HT1080 (cell line): ENCODE measurements at regions not wholly inside any gene's neighbourhood (a gene's known extent, or its start where the extent isn't known, plus 50 kb on each side); places are given as distances from the start of the nearest gene placed in this dataset.
"Not testable (repeated sequence)": the region's sequence is repeated elsewhere in the genome, so short reads cannot be mapped to it uniquely, and the experiment has no call there.

Experiments
- DNase-seq: peaks from one replicate; pipeline ENCODE4 v3.0.0-alpha.2; 2015; ENCODE audit warnings: low read depth

- DNase-seq: no peak
Observed at GRCh38 chr4:125590158-125590557, 275.4 kb downstream of the FAT4 start.

DNA sequence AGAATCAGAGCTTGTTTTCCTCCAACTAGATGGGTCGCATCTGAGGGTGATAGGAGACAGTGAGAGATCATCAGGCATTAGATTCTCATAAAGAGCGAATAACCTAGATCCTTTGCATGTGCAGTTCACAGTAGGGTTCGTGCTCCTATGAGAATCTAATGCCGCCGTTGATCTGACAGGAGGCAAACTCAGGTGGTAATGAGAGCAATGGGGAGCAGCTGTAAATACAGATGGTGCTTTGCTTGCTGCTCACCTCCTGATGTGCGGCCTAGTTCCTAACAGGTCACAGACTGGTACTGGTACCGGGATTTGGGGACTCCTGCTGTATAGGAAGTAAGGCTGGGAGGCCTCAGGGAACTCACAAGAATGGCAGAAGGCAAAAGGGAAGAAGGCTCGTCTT lies 276.5 kb downstream of the FAT4 start:
- no peak for DNase-seq

DNA sequence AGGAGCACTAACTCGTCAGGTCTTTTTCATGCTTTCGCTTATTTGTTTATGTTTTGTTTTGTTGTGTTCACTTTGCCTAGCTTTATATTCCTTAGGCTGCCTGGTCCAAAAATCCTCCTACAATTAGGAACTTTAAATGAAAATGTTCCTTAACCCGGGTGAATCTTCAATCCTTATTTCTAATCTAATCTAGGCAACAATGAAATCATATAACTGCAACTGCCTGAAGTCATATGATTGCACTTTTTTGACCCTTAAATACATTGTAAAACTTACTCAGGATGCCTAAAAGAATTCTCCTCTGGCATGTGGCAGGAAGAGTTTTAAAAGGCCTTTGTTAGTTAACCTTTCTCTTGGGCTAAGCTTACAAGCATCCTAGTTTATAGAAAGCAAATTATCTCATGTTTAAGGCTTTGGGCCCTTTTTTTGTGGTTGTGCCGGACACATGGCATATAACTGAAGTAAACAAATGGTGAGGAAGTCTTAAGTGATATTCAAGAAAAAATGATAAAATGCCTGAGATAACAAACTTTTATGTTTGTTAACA lies 279.4 kb downstream of the FAT4 start:
- no peak for DNase-seq

- DNase-seq: not testable (repeated sequence)
Observed at GRCh38 chr4:125605926-125606325, 291.2 kb downstream of the FAT4 start.

- no peak for DNase-seq
Observed at GRCh38 chr4:125620066-125620860, 305.5 kb downstream of the FAT4 start.

GRCh38 chr4:125624951-125625350 lies 310.2 kb downstream of the FAT4 start:
- DNase-seq: no peak

- no peak for DNase-seq
Observed at GRCh38 chr4:125626946-125627345, 312.2 kb downstream of the FAT4 start.

DNA sequence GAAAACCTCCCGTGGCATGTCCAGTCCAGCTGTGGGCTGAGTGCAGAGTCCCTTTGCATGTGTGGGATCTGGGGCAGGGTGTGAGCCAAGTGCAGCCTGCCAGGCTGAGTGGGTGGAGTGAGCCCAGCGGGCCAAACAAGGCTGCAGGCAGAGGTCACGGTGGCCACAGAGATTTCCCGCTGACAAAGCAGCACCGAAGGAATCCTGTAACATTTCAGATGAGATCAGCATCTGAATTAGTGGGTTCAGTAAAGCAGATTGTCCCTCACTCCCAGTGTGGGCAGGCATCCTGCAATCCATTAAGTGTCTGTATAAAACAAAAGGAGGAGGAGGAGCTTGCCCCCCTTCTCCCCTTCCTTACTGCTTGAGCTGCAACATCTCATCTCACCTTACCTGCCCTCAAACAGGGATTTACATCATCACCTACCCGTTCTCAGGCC lies 324.4 kb downstream of the FAT4 start:
- peak; percentile 1 for DNase-seq

GRCh38 chr4:125641611-125642010 lies 326.9 kb downstream of the FAT4 start:
- DNase-seq: no peak

- DNase-seq: no peak
Observed at GRCh38 chr4:125642645-125643044, 327.9 kb downstream of the FAT4 start.

GRCh38 chr4:125649452-125649851 lies 334.7 kb downstream of the FAT4 start:
- no peak for DNase-seq

DNA sequence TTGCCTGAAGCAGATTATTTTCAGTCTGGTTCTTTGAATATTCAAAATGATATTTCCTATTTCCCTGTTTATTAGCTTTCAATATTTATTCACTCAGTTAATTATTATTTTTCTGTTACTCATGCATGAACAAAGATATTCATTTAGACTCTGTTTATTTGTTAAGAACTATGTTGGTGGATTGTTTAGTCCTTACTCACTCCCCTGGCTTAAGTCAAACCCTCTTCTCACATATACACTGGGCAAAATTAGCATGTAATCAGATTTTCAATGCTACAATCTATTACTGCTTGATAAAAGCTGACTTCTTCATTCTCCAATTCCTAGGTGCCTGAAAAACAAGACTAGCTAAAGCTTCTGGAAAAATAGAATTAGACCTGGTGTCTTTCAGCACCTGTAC lies 335.8 kb downstream of the FAT4 start:
- DNase-seq: no peak

- not testable (repeated sequence) for DNase-seq
Observed at GRCh38 chr4:125651707-125652357, 337.1 kb downstream of the FAT4 start.

- no peak for DNase-seq
Observed at GRCh38 chr4:125658773-125659172, 344.0 kb downstream of the FAT4 start.

GRCh38 chr4:125663896-125664767 lies 349.4 kb downstream of the FAT4 start:
- no peak for DNase-seq

DNA sequence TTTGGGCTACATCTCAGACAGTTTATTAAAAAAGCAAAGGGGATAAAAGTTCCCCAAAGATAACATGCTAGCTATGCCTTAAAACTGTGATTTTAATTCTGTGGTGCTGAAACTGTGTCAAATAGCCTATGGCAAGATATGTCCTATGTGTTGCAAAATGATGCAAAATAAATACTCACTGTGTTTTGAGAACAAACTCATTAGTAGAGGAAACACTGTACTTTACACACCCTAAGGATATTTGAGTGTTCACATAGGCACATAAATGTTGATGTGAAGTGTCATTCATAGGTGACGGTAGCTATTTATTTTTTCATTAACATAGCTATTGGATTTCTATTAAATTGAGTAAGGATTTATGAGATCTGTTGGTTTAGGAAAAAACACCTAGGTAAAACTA lies 351.9 kb downstream of the FAT4 start:
- DNase-seq: no peak

GRCh38 chr4:125676156-125676555 lies 361.4 kb downstream of the FAT4 start:
- no peak for DNase-seq

DNA sequence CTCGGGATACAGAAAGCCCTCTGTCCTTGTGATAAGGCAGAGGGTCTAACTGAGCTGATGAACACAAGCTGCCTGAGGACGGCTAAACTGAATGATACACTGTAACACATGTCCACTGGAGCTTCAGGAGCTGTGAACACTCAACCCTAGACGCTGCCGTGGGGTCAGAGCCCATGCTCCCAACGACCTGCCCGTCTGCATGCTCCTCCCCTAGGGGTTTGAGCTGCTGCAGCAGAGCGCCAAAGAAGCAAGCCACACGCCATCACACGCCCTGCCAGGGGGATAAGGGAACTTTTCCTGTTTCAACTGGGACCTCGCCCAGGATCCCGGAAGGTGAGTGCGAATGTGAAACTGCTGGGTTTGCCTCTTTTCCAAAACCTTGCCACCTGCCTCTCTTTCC lies 361.8 kb downstream of the FAT4 start:
- DNase-seq: no peak

GRCh38 chr4:125677665-125678307 lies 363.0 kb downstream of the FAT4 start:
- no peak for DNase-seq

DNA sequence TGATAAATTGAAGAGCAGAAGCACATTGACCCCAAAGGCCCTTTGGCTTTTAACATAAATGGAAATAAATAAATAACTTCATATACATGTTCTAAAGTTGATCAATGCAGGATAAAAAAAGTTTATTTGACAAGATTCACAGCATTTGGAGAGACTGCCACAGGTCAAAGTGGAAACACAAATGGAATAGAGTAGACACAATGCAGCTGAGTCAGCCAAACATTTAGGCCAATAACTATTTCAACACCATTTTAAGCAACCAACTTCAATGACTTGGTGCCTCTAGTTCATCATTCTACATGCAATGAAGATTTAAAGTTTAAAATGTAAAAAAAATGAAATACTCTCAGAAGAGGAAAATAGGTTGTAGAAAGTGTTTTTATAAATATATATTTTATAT lies 365.2 kb downstream of the FAT4 start:
- no peak for DNase-seq

GRCh38 chr4:125681240-125681639 lies 366.5 kb downstream of the FAT4 start:
- DNase-seq: no peak
